A673 (cell line): ENCODE measurements at regions not wholly inside any gene's neighbourhood (a gene's known extent, or its start where the extent isn't known, plus 50 kb on each side); places are given as distances from the start of the nearest gene placed in this dataset.

Source experiments
- BruUV-seq: library from RNA; stranded (reverse); fragments of 400-500 nt; replicated peaks from 2 replicates; lab custom pipeline; 2021; lab: Mats Ljungman, UMichigan
- CTCF ChIA-PET: fragments of 300-600 bp; sonication (Branson Sonifier 250); formaldehyde crosslinking; loops from one replicate; lab custom pipeline; 2022; ENCODE audit warnings: antibody characterized with exemption; lab: Charles Lee
- POLR2A ChIA-PET: fragments of 300-600 bp; sonication (Branson Sonifier 250); formaldehyde crosslinking; loops from one replicate; lab custom pipeline; 2022; ENCODE audit warnings: antibody characterized with exemption; ENCODE audit not compliant: low non-redundant PET; lab: Charles Lee
- DNase-seq: peaks from one replicate; pipeline ENCODE4 v3.0.0-alpha.2; 2015; ENCODE audit warnings: low spot score
- H3K27ac ChIP-seq: fragments of 200-600 bp; sonication (generic); 2 replicates; pipeline ENCODE4 v1.5.1; 2016; ENCODE audit warnings: mixed run types, low read depth, mild to moderate bottlenecking, mixed read lengths, antibody characterized with exemption, low read length; ENCODE audit not compliant: poor library complexity, severe bottlenecking
- H3K27me3 ChIP-seq: fragments of 200-600 bp; sonication (generic); replicated peaks from 2 replicates; pipeline ENCODE4 v1.6.1; 2017; ENCODE audit warnings: mixed run types, low read depth, mild to moderate bottlenecking, mixed read lengths, antibody characterized with exemption, low read length; ENCODE audit not compliant: insufficient read depth, poor library complexity
- H3K36me3 ChIP-seq: fragments of 200-600 bp; sonication (generic); 2 replicates; pipeline ENCODE4 v1.6.1; 2016; ENCODE audit warnings: mixed run types, mild to moderate bottlenecking, mixed read lengths, antibody characterized with exemption, low read length; ENCODE audit not compliant: insufficient read depth, poor library complexity, severe bottlenecking
- H3K4me1 ChIP-seq: fragments of 200-600 bp; sonication (generic); 2 replicates; pipeline ENCODE4 v1.6.1; 2017; ENCODE audit warnings: mixed run types, mild to moderate bottlenecking, mixed read lengths, antibody characterized with exemption, low read length; ENCODE audit not compliant: insufficient read depth, poor library complexity, severe bottlenecking
- H3K4me3 ChIP-seq: fragments of 200-600 bp; sonication (generic); 2 replicates; pipeline ENCODE4 v1.5.1; 2016; ENCODE audit warnings: low read depth, mixed run types, mild to moderate bottlenecking, mixed read lengths, low read length; ENCODE audit not compliant: poor library complexity, severe bottlenecking
- H3K9me3 ChIP-seq: fragments of 200-600 bp; sonication (generic); 2 replicates; pipeline ENCODE4 v1.6.1; 2016; ENCODE audit warnings: mixed run types, low read depth, mild to moderate bottlenecking, mixed read lengths, antibody characterized with exemption, low read length; ENCODE audit not compliant: poor library complexity, severe bottlenecking
- CTCF ChIP-seq: fragments of 300-800, 200-600 bp; sonication (generic); conservative IDR thresholded peaks from 2 replicates; pipeline ENCODE4 v1.5.1; 2017; ENCODE audit warnings: low read depth, mild to moderate bottlenecking, antibody characterized with exemption, low read length, moderate library complexity, mixed read lengths
- EZH2 ChIP-seq: fragments of 200-600 bp; sonication (generic); IDR thresholded peaks from 2 replicates; pipeline ENCODE4 v1.6.1; 2017; ENCODE audit warnings: borderline replicate concordance, low read depth, mild to moderate bottlenecking, mixed read lengths, antibody characterized with exemption, low read length; ENCODE audit not compliant: poor library complexity, severe bottlenecking
- intact Hi-C: fragments of 100-400 bp; cut with micrococcal nuclease; formaldehyde crosslinking; loops from one replicate; pipeline ENCODE4 v1.10.0; 2022; ENCODE audit not compliant: unreplicated experiment

GRCh38 chr13:44128552-44129001 is 245.0 kb upstream of the SERP2 start:
- Histone ChIP-seq H3K4me3 (no peak overlapping the region), H3K36me3 (no peaks in the 10 kb centered on the region), H3K27ac (no peak overlapping the region), H3K4me1 (no peaks in the 10 kb centered on the region), H3K9me3 (peaks cover 7% of the 10 kb centered on the region), H3K27me3 (peaks cover 3% of the 10 kb centered on the region)
- POLR2A ChIA-PET = no interaction called here
- BruUV-seq = no TSS peak
- intact Hi-C loops = no loop called here
- CTCF ChIA-PET = no interaction called here
- TF ChIP-seq EZH2 (no peak), CTCF (no peak)
- DNase-seq = no peak

DNA sequence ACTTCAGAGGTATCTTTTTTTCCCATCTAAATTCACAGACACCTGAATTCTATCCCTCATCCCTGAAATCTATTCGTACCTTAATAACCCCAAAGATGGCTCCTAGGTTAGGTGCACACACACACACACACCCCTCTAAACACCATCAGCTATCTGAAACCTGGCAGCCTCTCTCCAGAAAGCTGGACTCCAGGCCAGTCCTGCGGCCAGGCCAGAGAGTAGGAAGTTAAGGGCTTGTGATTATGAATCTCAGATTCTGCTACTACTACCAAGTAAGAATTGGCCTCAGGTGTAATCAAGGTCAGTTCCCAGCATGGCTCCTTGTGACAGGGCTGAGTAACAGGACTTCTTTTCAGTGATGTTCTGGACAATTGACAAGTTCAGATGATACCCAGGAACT is 244.2 kb upstream of the SERP2 start:
- TF ChIP-seq CTCF (no peak), EZH2 (no peak)
- BruUV-seq = no TSS peak
- POLR2A ChIA-PET = no interaction called here

GRCh38 chr13:44131069-44131614 is 242.5 kb upstream of the SERP2 start:
- CTCF ChIA-PET = no interaction called here
- Histone ChIP-seq H3K4me3 (no peak overlapping the region), H3K27me3 (peaks cover 3% of the 10 kb centered on the region), H3K27ac (no peak overlapping the region), H3K36me3 (no peaks in the 10 kb centered on the region), H3K4me1 (no peaks in the 10 kb centered on the region), H3K9me3 (no peaks in the 10 kb centered on the region)
- POLR2A ChIA-PET = no interaction called here
- intact Hi-C loops = no loop called here
- BruUV-seq = no TSS peak
- TF ChIP-seq CTCF = no peak
- TF ChIP-seq EZH2 = no peak
- no peak for DNase-seq

More for the DNA sequence above, 244.2 kb upstream of the SERP2 start:
- Histone ChIP-seq H3K27me3 (peaks cover 3% of the 10 kb centered on the region), H3K9me3 (no peaks in the 10 kb centered on the region), H3K27ac (no peak overlapping the region), H3K4me3 (no peak overlapping the region), H3K4me1 (no peaks in the 10 kb centered on the region), H3K36me3 (no peaks in the 10 kb centered on the region)
- intact Hi-C loops = no loop called here
- CTCF ChIA-PET = no interaction called here
- no peak for DNase-seq
